Peyer's patch (tissue), 4 donors: ENCODE measurements at regions not wholly inside any gene's neighbourhood (a gene's known extent, or its start where the extent isn't known, plus 50 kb on each side); places are given as distances from the start of the nearest gene placed in this dataset.

ENCODE experiments used
- CTCF ChIP-seq, 6 experiments: fragments of 450-650 bp in 4 of 6; fragments of 200-600 bp in 2 of 6; sonication (generic) in 1 of 6; IDR thresholded peaks; one replicate each; pipeline ENCODE4 v1.5.1; 2017 to 2019; ENCODE audit warnings: antibody characterized with exemption in 6 of 6, mild to moderate bottlenecking in 3 of 6, moderate library complexity in 1 of 6
- POLR2A ChIP-seq, 2 donors: fragments of 450-650 bp; IDR thresholded peaks; one replicate each; pipeline ENCODE4 v1.5.1; 2017; ENCODE audit warnings: antibody characterized with exemption in 2 of 2, mild to moderate bottlenecking in 2 of 2, moderate library complexity in 2 of 2

GRCh38 chr10:78560341-78560688, 508.5 kb upstream of the ZMIZ1 start:
- TF ChIP-seq POLR2A (IDR thresholded peaks at IDR 0.05), result no peak
- no peak for TF ChIP-seq CTCF (IDR thresholded peaks at IDR 0.05)
